Colon (tissue), 2 donors: ENCODE measurements at regions not wholly inside any gene's neighbourhood (a gene's known extent, or its start where the extent isn't known, plus 50 kb on each side); places are given as distances from the start of the nearest gene placed in this dataset.
"Not testable (repeated sequence)": the region's sequence is repeated elsewhere in the genome, so short reads cannot be mapped to it uniquely, and the experiment has no call there.

Experiments
- FAIRE-seq: peaks from 2 replicates; lab custom pipeline; 2012; peaks lifted over from hg19 to GRCh38; lab: Jason Lieb, UNC
- donor health status: control.
- donor health status: control.

DNA sequence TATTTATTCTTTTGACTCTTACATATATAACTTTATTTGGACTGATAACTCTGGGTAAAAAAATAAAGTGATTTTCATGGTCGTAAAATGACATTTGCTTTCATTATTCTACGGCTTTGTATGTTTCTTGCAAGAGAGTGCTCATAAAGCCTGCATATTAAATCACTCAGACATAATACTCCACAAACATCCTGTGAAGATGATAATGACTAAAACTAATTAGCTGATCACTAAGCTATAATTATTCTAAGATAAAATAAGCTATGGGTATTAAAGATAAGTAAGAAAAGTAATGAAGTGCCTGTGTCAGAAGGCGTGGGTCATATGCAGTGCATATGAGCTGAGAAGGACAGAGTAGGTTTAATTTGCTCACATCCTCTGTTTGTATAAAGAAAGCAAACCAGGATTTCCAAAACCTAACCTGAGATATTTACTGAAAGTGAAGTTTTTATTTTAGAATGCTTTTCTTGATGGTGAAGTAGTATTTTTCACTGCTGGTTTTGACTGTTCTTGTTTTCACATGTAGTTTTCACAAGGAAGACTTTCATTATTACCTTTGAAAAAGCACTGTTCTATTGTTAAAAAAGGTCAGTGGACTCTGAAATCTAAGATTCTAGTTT is 278.8 kb downstream of the AMY1C start:
- FAIRE-seq: no peak

DNA sequence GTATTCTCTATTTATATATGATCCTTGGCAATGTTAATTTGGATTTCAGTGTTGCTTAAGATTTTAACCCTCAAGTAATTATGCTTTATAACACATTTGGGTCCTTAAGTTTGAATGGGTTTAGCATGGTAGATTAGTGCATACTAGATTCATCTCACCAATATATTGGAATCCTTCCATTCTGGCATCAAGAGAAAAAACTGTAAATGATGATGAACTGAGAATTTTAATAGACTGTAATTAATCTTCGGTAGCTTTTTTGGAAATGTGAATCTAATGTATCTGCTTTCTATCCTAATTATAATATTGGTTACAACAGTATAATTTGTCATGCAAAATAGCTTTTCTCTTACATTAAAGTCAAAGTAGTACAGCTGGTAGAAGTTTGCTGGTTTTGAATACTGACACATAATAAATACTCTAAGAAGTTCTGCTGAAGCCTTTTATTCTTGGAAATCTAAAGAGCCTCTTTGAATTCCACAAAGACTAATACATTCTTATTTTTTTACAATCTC is 279.8 kb downstream of the AMY1C start:
- no peak for FAIRE-seq

DNA sequence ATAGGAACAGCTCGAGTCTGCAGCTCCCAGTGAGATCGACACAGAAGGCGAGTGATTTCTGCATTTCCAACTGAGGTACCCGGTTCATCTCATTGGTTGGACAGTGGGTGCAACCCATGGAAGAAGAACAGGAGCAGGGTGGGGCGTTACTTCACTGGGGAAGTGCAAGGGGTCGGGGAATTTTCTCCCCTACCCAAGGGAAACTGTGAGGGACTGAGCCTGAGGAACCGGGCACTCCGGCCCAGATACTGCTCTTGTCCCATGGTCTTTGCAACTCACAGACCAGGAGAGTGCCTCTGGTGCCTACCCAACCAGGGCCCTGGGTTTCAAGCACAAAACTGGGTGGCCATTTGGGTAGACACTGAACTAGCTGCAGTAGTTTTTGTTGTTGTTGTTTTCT is 307.1 kb downstream of the AMY1C start:
- FAIRE-seq: no peak

DNA sequence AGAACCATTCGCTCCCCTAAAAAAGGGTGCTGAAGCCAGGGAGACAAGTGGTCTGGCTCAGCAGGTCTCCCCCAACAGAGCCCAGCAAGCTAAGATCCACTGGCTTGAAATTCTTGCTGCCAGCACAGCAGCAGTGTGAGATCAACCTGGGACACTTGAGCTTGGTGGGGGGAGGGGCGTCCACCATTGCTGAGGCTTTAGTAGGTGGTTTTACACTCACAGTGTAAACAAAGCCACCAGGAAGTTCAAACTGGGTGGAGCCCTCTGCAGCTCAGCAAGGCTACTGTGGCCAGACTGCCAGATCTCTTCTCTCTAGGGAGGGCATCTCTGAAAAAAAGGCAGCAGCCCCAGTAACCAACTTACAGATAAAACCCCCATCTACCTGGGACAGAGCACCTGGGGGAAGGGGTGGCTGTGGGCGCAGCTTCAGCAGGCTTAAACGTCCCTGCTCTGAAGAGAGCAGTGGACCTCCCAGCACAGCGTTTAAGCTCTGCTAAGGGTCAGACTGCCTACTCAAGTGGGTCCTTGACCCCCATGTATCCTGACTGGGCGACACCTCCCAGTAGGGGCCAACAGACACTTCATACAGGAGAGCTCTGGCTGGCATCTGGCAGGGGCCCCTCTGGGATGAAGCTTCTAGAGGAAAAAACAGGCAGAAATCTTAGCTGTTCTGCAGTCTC is 307.7 kb downstream of the AMY1C start:
- not testable (repeated sequence) for FAIRE-seq

DNA sequence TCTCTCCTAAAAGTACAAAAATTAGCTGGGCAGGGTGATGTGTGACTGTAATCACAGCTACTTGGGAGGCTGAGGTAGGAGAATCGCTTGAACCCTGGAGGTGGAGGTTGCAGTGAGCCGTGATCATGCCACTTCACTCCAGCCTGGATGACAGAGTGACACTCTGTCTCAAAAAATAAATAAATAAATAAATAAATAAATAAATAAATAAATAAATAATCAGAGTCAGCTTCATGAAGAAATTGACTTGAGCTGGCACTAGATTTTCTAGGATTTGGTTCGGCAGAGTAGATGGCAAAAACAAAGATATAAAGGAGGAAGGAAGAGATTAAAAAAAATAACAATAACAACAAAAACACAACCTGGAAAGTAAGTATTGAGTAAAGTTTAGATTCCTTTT is 311.9 kb downstream of the AMY1C start:
- not testable (repeated sequence) for FAIRE-seq

DNA sequence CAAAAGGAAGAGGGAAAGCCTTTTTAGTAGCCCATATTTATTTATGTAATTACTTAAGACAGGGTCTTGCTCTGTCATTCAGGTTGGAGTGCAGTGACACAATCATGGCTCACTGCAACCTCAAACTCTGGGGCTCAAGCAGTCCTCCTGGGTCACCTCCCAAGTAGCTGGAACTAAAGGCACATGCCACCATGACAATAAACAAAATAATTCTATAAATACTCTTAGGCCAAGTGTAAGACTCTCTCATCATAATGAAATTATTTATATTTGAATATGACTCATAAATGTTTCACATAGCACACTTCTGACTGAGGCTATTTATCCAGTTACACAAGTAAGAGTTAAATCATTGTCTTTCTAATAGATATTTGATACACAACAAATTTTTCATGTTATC is 314.7 kb downstream of the AMY1C start:
- no peak for FAIRE-seq

DNA sequence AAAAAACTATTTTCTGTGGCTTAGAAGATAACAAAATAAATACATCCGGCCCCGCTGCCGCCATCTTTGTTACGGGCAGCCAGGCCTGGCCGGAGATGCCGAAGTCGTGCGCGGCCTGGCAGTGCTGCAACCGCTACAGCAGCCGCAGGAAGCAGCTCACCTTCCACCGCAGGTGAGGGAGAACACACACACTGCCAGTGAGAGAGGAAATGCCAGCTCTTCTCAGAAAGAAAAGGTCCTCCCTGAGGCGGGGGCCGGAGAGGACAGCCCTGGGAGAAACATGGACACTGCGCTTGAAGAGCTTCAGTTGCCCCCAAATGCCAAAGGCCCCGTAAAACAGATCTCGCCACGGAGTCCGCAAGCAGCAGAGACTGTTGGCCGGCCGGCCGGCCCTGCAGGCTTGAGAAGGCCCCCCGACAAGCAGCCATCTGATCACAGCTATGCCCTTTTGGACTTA is 323.2 kb downstream of the AMY1C start:
- FAIRE-seq: no peak

DNA sequence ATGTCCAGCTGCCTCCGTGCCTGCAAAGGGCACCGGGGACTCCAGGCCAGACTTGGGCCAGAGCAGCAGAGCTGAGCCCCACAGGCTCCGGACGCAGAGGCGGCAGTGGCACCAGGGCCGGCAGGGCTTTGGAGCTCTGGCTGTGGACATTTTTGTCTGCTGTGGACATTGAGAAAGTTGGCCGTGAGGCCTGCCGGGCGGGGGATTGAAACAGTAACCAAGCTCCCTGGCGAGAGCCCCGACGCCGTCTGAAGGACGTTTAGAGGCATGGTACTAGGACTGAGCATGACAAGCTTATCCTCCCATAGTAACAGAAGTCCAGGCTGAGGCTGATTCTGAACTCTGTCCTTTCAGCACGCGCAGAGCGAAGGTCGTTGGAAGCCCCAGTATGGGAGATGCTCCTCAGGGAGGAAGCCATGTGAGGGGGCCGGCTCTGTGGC is 323.8 kb downstream of the AMY1C start:
- FAIRE-seq: no peak

DNA sequence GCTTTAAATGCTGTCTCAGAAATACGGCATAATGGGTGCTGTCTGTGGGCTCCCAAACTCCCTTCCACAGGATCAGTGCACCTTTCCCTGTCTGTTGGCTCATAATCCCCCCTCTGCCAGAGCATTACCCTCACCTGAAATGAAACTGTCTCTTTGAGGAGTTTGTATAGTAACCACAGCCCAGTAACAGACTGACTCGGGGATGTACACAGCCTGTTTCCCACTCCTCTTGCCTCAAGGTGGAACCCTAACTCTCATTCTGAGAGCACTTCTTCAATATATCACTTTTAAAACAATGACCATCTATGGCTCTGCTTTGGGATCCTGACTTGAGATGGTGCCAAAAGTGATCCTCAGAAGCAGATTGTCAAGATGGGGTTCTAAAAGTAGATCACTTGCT is 332.5 kb downstream of the AMY1C start:
- FAIRE-seq: no peak

DNA sequence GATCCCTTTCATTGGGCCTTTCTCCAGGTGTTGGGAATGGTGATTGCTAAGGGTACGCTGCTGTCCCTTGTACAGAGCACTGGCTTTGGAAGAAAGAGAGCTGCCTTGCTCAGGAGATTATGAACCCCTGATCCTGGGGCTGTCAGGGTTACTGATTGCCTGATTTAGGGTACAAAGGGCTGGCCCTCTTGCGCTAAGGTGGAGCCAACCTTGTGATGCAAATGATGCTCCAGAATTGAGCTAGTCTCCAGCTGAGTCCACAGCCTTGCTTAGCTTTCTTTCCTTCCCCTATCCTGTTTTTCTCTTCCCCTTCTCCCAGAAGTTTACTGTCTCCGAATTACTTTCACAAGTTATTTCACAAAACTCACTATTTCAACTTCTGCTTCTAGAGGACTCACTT is 334.7 kb downstream of the AMY1C start:
- FAIRE-seq: no peak

DNA sequence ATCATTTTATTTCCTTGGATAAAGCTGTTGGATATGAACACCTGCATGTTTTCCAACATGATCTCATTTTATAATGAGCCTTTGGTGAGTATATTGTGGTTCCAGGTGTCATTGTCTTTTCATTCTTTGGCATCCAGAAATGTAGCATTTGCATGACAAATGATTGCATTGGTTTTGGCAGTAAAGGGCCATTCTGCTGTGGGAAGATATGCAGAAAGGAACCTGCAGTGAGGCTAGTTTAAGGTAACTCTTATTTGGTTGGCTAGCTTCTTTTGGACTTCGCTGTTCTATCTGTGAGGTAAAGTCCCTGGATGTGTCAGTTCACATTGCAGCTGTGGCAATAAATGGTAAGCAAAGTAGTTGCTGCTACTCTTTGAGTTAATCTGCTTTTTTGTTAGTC is 343.0 kb downstream of the AMY1C start:
- FAIRE-seq: no peak

DNA sequence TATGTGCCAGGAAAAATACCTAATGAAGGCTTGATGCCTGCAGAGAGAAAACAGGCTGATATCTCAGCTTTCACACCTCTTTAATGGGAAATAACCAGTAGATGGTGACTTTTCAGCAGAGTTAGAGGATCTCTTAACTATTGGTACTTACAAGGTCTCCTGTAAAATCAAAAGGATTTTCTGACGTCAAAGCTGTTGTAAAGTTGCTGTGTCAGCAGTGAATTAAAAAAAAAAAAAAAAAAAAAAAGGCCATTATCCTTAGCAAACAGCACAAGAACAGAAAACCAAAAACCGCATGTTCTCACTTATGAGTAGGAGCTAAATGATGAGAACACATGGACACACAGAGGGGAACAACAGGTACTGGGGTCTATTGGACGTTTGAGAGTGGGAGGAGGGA is 349.1 kb downstream of the AMY1C start:
- no peak for FAIRE-seq

DNA sequence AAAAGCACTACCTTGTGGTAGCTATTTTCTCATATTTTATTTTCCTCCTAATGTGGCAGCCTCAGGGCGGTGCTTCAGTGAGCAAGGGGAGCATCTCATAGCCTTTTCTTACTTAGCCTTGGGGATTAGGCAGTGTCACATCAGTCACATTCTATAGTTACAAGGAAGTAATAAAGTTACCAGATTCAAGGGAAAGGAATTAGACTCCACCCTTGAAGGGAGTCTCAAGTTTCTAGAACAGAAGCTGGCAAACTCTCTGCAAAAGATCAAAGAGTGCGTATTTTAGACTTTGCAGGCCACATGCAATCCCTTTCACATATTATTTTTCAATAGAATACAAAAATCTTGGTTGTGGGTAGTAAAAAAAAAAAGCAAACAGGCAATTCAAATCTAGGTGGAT is 350.4 kb downstream of the AMY1C start:
- no peak for FAIRE-seq

DNA sequence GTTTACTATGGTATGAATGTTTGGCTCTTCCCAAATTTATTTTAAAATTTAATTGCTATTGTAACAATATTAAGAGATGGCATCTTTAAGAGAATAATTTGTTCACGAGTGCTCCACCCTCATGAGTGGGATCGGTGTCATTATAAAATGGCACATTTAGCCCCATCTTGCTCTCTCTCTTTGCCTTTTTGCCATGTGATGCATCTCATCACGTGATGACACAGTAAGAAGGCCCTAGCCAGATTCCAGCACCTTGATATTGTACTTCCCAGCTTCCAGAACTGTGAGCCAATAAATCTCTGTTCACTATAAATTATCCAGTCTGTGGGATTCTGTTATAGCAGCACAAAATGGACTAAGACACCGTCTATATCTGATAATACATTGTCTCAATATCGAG is 355.8 kb downstream of the AMY1C start:
- FAIRE-seq: no peak

DNA sequence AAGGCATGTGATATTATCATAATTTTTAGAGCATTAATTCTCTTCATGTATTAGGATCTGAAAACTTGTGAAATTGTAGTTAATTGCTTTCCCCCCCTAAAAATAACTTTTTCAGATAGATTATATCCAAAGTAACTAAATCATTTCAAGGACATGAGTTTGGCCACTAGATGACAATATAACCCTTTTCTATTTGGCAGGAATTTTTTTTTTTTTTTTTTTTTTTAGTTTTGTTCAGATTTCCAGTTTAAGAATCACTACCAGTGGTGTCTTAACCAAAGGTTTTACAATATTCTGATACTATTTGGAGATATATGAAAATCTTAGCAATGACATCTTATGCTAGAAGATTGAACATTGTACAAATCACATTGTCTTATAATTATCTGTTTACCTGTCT is 370.8 kb downstream of the AMY1C start:
- FAIRE-seq: peak; percentile 31

DNA sequence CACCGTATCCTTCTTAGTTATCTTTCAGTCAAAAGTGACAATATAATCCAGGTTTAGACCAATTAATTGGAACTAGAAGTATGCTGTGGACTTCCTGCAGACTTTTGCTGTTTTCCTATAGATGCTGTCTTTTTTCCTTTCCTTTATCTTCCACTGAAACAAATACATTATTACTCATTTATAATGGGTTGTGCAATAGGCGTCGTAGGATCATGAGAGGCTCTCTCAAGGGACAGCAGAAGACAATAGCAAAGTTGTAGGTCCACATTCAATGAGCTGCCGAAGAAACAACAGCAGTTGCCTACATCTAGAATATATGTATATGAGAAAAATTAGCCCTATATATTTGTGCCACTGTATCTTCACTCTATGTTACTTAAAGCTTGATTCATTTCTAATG is 371.6 kb downstream of the AMY1C start:
- no peak for FAIRE-seq

DNA sequence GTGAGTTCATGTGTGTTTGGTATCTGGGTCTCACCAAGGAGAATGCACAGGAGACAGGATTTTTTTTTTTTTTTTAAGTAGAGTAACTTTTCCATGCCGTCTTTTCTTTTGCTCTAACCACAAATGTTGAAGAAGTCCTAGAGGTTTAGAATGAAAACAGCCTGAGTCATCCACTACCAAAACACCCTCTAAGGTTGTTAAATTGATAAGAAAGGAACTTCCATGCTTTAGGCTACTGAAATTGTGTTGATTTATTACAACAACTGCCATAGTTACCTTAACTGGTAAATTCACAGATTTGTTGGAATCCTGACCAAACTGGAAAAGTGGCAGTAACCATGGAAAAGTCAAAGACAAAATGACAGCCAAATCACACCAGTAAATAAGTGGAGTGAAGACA is 375.6 kb downstream of the AMY1C start:
- FAIRE-seq: no peak

DNA sequence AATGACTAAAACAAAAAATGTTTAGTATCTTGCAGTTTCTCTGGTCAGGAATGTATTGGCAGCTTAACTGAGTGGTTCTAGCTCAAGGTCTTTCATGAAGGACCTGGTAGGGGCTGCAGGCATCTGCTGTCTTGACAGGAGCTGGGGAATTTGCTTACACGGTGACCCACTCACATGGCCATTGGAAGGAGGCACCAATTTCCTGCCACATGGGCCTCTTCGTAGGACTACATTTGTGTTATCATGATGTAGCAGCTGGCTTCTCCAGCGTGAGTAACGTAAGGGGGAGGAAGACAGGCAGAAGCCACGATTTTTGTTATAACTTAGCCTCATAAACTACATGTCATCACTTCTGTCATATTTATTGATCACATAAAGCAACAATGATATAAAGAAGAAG is 376.3 kb downstream of the AMY1C start:
- no peak for FAIRE-seq

DNA sequence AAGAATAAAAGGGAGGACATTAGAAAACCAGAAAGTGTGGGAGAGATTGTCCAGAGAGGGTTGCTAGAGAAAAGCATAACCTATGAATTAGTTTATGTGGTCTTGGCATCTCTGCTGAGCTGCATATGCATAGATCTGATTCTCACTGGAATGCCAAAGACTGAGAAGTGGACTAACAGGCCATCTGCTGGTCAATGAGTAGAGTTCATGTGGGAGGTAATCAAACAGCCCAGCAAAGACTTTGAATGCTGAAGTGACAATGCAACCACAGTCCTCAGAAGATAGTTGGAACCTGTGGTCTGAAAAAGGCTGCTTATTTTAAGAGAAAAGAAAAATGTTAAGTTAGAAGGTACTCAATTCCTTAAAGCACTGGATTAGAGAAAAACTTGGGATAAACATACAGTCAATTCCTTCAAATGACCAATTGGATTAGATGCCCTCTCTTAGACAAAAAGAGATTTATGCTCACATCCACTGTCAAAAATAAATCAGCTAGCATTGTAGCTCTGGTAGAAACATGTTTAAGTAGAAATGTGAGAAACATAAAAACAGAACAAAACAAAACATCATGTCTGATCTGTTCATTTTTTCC is 382.8 kb downstream of the AMY1C start:
- no peak for FAIRE-seq

DNA sequence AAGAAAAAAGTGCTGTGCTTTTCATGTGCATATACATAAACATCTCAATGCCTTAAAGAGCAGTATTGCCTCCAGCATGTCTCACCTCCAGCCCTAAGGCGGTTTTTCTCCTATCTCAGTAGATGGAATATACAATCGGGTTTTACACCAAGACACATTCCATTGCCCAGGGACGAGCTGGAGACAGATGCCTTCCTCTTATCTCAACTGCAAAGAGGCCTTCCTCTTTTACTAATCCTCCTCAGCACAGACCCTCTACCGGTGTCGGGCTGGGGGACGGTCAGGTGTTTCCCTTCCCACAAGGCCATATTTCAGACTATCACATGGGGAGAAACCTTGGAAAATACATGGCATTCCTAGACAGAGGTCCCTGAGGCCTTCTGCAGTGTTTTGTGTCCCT is 385.3 kb downstream of the AMY1C start:
- FAIRE-seq: not testable (repeated sequence)

DNA sequence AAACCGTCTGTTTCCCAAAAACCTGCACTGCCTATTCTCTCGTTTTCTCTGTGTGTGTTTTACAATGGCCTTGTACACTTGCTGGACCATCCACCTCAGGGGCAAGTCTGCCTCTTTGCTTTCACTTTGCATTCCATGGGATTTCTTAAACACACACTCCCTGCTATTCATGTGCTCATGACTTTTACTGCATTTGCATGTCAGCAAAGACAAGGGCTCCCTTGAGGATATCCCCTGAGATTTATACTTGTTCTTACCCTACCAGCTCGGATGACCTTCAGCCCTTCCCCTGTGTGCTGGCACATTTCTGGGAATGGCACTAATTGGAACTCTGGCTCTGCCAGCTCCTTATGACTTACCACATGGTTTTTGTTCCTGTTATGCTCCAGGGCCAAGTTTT is 386.9 kb downstream of the AMY1C start:
- FAIRE-seq: no peak

DNA sequence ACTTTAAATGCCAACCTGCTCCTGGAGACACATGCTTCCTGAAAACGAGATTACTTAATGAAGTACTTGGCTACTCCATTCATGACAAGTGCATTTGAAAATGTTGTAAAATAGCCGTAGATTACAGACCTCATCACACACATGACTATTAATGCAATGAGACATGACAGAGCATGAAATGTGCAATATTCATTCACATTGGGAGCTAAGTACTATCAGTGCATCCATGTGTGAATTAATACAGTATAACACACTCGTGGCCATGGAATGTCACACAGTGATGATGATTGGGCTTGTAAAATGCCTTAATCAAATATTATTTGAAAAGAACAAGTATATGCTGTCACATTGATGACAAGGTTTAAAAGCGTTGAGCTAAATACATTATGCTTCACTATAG is 407.0 kb downstream of the AMY1C start:
- FAIRE-seq: no peak

DNA sequence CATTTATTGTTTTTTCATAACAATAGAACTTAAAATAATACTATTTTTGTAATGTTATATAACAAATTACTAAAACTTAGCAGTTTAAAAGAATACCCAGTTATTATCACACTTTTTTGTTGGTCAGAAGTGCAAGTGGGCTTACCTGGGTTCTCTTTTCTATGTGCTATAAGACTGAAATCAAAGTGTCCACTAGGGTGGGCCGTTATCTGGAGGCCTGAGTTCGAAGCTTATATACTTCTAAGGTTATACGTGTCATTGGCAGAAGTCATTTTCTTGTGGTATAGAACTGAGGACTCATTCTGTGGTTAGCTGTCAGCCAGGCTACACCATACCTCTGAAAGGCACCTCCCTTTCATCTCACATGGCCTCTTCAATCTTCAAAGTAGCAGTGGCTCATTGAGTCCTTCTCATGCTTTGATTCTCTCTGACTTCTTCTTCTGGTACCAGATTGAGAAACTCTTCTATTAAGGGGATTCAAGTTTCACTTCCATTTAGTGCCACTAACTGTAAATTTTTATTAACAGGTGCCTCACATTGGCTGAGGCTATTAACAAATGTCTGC is 414.3 kb downstream of the AMY1C start:
- FAIRE-seq: no peak
